Loucy (cell line): ENCODE measurements at regions not wholly inside any gene's neighbourhood (a gene's known extent, or its start where the extent isn't known, plus 50 kb on each side); places are given as distances from the start of the nearest gene placed in this dataset.

Experiments
- EZH2phosphoT487 ChIP-seq: fragments of 200-600 bp; IDR thresholded peaks from 2 replicates; pipeline ENCODE4 v1.6.1; 2018; ENCODE audit warnings: antibody characterized with exemption, mild to moderate bottlenecking, moderate library complexity, borderline replicate concordance
- TF ChIP-seq, protein P1 (sequence below): fragments of 200-600 bp; sonication (generic); conservative IDR thresholded peaks from 2 replicates; pipeline ENCODE4 v1.5.1; 2014; ENCODE audit warnings: mild to moderate bottlenecking, antibody characterized with exemption, low read length

DNA sequence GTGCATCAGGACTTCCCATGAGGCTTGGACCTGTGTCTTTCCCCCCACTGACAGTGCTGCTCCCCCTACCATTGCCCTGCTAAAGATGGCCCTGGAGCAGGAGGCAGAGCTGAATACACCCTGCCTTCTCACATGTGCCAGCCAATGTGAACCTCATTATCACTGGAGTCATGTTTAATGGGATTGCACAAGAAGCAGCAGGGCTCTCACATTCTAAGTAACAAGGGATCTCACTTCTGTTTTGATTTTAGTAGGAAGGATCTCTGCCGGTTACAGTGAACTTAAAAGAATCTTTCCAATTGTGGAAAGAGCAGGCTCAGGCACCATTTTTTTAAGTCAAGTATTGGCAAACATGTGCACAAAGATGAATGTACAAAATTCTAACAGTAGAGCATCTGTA, 322.1 kb upstream of the MEX3C start:
- TF ChIP-seq, protein P1, sequence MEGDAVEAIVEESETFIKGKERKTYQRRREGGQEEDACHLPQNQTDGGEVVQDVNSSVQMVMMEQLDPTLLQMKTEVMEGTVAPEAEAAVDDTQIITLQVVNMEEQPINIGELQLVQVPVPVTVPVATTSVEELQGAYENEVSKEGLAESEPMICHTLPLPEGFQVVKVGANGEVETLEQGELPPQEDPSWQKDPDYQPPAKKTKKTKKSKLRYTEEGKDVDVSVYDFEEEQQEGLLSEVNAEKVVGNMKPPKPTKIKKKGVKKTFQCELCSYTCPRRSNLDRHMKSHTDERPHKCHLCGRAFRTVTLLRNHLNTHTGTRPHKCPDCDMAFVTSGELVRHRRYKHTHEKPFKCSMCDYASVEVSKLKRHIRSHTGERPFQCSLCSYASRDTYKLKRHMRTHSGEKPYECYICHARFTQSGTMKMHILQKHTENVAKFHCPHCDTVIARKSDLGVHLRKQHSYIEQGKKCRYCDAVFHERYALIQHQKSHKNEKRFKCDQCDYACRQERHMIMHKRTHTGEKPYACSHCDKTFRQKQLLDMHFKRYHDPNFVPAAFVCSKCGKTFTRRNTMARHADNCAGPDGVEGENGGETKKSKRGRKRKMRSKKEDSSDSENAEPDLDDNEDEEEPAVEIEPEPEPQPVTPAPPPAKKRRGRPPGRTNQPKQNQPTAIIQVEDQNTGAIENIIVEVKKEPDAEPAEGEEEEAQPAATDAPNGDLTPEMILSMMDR, result no peak
- no peak for TF ChIP-seq EZH2phosphoT487
